ENCODE measurements at regions not wholly inside any gene's neighbourhood (a gene's known extent, or its start where the extent isn't known, plus 50 kb on each side); places are given as distances from the start of the nearest gene placed in this dataset.

DNA sequence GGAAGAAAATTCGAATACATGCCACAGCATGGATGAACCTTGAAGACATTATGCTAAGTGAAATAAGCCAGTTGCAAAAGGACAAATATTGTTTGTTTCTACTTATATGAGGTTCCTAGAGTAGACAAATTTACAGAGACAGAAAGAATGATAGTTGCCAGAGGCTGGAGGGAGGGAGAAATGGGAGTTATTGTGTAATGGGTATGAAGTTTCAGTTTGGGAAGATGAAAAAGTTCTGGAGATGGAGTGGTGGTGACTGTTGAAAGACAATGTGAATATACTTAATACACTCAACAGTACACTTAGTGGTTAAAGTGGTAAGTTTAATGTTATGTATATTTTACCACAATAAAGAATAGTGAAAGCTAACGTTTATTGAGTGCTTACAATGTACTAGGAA lies 99.6 kb upstream of the SLC44A1 start:
- H3K9me1 ChIP-seq (ENCODE audit: control insufficient read depth, insufficient read depth, low read length): no peaks in the 10 kb centered on the region
- POLR2A ChIA-PET: no interaction called here
- CTCF ChIA-PET (ENCODE audit: low intra/inter-chr PET ratio): no interaction called here
- no peak for FAIRE-seq
- no peaks in the 10 kb centered on the region for H3K79me2 ChIP-seq (ENCODE audit: control insufficient read depth, insufficient read depth, low read length)
- TF ChIP-seq HMGN3 (IDR thresholded peaks at IDR 0.05; ENCODE audit: borderline replicate concordance, extremely low read depth, insufficient read length, low read depth, low read length): no peak
- TF ChIP-seq, protein P1, sequence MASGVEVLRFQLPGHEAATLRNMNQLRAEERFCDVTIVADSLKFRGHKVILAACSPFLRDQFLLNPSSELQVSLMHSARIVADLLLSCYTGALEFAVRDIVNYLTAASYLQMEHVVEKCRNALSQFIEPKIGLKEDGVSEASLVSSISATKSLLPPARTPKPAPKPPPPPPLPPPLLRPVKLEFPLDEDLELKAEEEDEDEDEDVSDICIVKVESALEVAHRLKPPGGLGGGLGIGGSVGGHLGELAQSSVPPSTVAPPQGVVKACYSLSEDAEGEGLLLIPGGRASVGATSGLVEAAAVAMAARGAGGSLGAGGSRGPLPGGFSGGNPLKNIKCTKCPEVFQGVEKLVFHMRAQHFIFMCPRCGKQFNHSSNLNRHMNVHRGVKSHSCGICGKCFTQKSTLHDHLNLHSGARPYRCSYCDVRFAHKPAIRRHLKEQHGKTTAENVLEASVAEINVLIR (CRISPR knock-in tag; IDR thresholded peaks at IDR 0.05): no peak
- TF ChIP-seq POLR2AphosphoS5 (IDR thresholded peaks at IDR 0.05; ENCODE audit: control insufficient read depth, insufficient read depth, low read depth, low read length): no peak
- no peak for TF ChIP-seq MEIS2 (IDR thresholded peaks at IDR 0.05; ENCODE audit: partially characterized antibody)
- TF ChIP-seq, protein P2, sequence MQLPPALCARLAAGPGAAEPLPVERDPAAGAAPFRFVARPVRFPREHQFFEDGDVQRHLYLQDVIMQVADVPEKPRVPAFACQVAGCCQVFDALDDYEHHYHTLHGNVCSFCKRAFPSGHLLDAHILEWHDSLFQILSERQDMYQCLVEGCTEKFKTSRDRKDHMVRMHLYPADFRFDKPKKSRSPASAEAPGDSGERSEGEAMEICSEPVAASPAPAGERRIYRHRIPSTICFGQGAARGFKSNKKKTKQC (CRISPR knock-in tag; IDR thresholded peaks at IDR 0.05): no peak
- no peak for TF ChIP-seq POLR2B (IDR thresholded peaks at IDR 0.05; ENCODE audit: low read depth, partially characterized antibody)
- no peak for TF ChIP-seq ZBTB8A (IDR thresholded peaks at IDR 0.05; ENCODE audit: partially characterized antibody)
- no peak for TF ChIP-seq BCL6 (CRISPR knock-in tag; IDR thresholded peaks at IDR 0.05)
- TF ChIP-seq, protein P3, sequence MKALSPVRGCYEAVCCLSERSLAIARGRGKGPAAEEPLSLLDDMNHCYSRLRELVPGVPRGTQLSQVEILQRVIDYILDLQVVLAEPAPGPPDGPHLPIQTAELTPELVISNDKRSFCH (CRISPR knock-in tag; IDR thresholded peaks at IDR 0.05): no peak
- TF ChIP-seq, protein P3 (tag; IDR thresholded peaks at IDR 0.05): no peak
- TF ChIP-seq HDAC3 (IDR thresholded peaks at IDR 0.05; ENCODE audit: borderline replicate concordance, partially characterized antibody): no peak
- TF ChIP-seq SREBF2 (CRISPR knock-in tag; IDR thresholded peaks at IDR 0.05): no peak
- TF ChIP-seq, protein P4, sequence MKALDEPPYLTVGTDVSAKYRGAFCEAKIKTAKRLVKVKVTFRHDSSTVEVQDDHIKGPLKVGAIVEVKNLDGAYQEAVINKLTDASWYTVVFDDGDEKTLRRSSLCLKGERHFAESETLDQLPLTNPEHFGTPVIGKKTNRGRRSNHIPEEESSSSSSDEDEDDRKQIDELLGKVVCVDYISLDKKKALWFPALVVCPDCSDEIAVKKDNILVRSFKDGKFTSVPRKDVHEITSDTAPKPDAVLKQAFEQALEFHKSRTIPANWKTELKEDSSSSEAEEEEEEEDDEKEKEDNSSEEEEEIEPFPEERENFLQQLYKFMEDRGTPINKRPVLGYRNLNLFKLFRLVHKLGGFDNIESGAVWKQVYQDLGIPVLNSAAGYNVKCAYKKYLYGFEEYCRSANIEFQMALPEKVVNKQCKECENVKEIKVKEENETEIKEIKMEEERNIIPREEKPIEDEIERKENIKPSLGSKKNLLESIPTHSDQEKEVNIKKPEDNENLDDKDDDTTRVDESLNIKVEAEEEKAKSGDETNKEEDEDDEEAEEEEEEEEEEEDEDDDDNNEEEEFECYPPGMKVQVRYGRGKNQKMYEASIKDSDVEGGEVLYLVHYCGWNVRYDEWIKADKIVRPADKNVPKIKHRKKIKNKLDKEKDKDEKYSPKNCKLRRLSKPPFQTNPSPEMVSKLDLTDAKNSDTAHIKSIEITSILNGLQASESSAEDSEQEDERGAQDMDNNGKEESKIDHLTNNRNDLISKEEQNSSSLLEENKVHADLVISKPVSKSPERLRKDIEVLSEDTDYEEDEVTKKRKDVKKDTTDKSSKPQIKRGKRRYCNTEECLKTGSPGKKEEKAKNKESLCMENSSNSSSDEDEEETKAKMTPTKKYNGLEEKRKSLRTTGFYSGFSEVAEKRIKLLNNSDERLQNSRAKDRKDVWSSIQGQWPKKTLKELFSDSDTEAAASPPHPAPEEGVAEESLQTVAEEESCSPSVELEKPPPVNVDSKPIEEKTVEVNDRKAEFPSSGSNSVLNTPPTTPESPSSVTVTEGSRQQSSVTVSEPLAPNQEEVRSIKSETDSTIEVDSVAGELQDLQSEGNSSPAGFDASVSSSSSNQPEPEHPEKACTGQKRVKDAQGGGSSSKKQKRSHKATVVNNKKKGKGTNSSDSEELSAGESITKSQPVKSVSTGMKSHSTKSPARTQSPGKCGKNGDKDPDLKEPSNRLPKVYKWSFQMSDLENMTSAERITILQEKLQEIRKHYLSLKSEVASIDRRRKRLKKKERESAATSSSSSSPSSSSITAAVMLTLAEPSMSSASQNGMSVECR (CRISPR knock-in tag; IDR thresholded peaks at IDR 0.05): no peak
- TF ChIP-seq NR4A1 (CRISPR knock-in tag; IDR thresholded peaks at IDR 0.05): no peak
- no peak for TF ChIP-seq NR4A1 (tag; IDR thresholded peaks at IDR 0.05)
- TF ChIP-seq ARNT (IDR thresholded peaks at IDR 0.05): no peak
- 3% methylated on average over 2 of the region's 2 CpGs for WGBS (ENCODE audit: insufficient coverage, low coverage, missing lambda C conversion rate)
- H2AFZ ChIP-seq (ENCODE audit: low read depth, low read length): no peak overlapping the region
- H3K4me2 ChIP-seq (ENCODE audit: insufficient read depth, low read length): no peak overlapping the region
- no peak overlapping the region for H3K9ac ChIP-seq (ENCODE audit: insufficient read depth in 1 of 2, low read depth in 2 of 2, low read length in 2 of 2)
- no peaks in the 10 kb centered on the region for H4K20me1 ChIP-seq (replicated peaks; ENCODE audit: control insufficient read depth, insufficient read depth, low read length)
- H3K4me3 ChIP-seq: no peak overlapping the region
- no TSS peak for BruUV-seq (replicated peaks)
- H3K4me1 ChIP-seq (replicated peaks in 1 of 2; ENCODE audit: control insufficient read depth in 2 of 2, insufficient read depth in 2 of 2, low read length in 2 of 2): no peaks in the 10 kb centered on the region
- intact Hi-C loops (cut with micrococcal nuclease): no loop called here
- no peaks in the 10 kb centered on the region for H3K9me3 ChIP-seq (replicated peaks; ENCODE audit: control insufficient read depth, insufficient read depth, low read depth, low read length)
- H3K36me3 ChIP-seq (ENCODE audit: control insufficient read depth, insufficient read depth, low read length): no peaks in the 10 kb centered on the region
- H3K27ac ChIP-seq (ENCODE audit: extremely low read depth, low read depth, low read length): no peak overlapping the region
- ATAC-seq: no peak
- no peak for DNase-seq (ENCODE audit: extremely low read depth in 1 of 4, low spot score in 3 of 4)
- peaks cover 0 to 5% of the 10 kb centered on the region in 2 experiments; a peak in 3 of 5 replicates for H3K27me3 ChIP-seq (ENCODE audit: control insufficient read depth in 2 of 2, insufficient read depth in 2 of 2, low read length in 2 of 2)
- in situ Hi-C loops (cut with MboI): no loop called here

Data from K562 (cell line).